ENCODE measurements at regions not wholly inside any gene's neighbourhood (a gene's known extent, or its start where the extent isn't known, plus 50 kb on each side); places are given as distances from the start of the nearest gene placed in this dataset.

GRCh38 chr1:232560940-232561339, 69.0 kb downstream of the SIPA1L2 start:
- TF ChIP-seq CTCF (IDR thresholded peaks at IDR 0.05; ENCODE audit: insufficient read depth, low read length) = no peak
- TF ChIP-seq REST (IDR thresholded peaks at IDR 0.05; ENCODE audit: insufficient replicate concordance, low read depth) = no peak
- TF ChIP-seq SPI1 (IDR thresholded peaks at IDR 0.05; ENCODE audit: borderline replicate concordance, low read depth) = no peak
- no peak for TF ChIP-seq GABPA (IDR thresholded peaks at IDR 0.05; ENCODE audit: low read depth)
